OCI-LY3 (cell line): ENCODE measurements at regions not wholly inside any gene's neighbourhood (a gene's known extent, or its start where the extent isn't known, plus 50 kb on each side); places are given as distances from the start of the nearest gene placed in this dataset.
"Not testable (repeated sequence)": the region's sequence is repeated elsewhere in the genome, so short reads cannot be mapped to it uniquely, and the experiment has no call there.

ENCODE experiments used
- H2AFZ ChIP-seq: fragments of 200-600, 300-600 bp; shearing (Covaris generic); 2 replicates; pipeline ENCODE4 v1.6.0; 2014; ENCODE audit warnings: antibody characterized with exemption, low read depth, low read length
- H3K27ac ChIP-seq: fragments of 200-600, 300-600 bp; sonication (generic); 2 replicates; pipeline ENCODE4 v1.5.1; 2014; ENCODE audit warnings: mild to moderate bottlenecking, low read length, moderate library complexity, mixed read lengths
- H3K27me3 ChIP-seq: fragments of 200-600, 300-600 bp; sonication (generic); 2 replicates; pipeline ENCODE4 v1.6.1; 2014; ENCODE audit warnings: low read depth, low read length, mixed read lengths
- H3K36me3 ChIP-seq: fragments of 200-600, 300-600 bp; sonication (generic); replicated peaks from 2 replicates; pipeline ENCODE3; 2014; ENCODE audit warnings: low read depth, low read length, mixed read lengths
- H3K4me1 ChIP-seq: fragments of 300-600, 200-600 bp; sonication (generic); 2 replicates; pipeline ENCODE4 v1.6.1; 2014; ENCODE audit warnings: low read length, mixed read lengths
- H3K4me2 ChIP-seq: fragments of 200-600, 300-600 bp; sonication (generic); 2 replicates; pipeline ENCODE4 v1.6.1; 2014; ENCODE audit warnings: low read length, mixed read lengths
- H3K4me3 ChIP-seq: fragments of 300-600, 200-600 bp; sonication (generic); 2 replicates; pipeline ENCODE4 v1.5.1; 2014; ENCODE audit warnings: antibody characterized with exemption, mild to moderate bottlenecking, low read length, moderate library complexity
- H3K79me2 ChIP-seq: fragments of 300-600, 200-600 bp; shearing (Covaris generic); 2 replicates; pipeline ENCODE4 v1.6.1; 2014; ENCODE audit warnings: mild to moderate bottlenecking, low read length, mixed read lengths
- H3K9ac ChIP-seq: fragments of 300-600, 200-600 bp; shearing (Covaris generic); 2 replicates; pipeline ENCODE4 v1.6.0; 2014; ENCODE audit warnings: mild to moderate bottlenecking, low read length, moderate library complexity
- H3K9me3 ChIP-seq: fragments of 200-600, 300-600 bp; shearing (Covaris generic); 2 replicates; pipeline ENCODE4 v1.6.1; 2014; ENCODE audit warnings: low read length, mixed read lengths; ENCODE audit not compliant: insufficient read depth
- H4K20me1 ChIP-seq: fragments of 200-600, 300-600 bp; sonication (generic); 2 replicates; pipeline ENCODE4 v1.6.1; 2016; ENCODE audit warnings: low read length, mixed read lengths; ENCODE audit not compliant: insufficient read depth
- EZH2phosphoT487 ChIP-seq: fragments of 200-600 bp; shearing (Covaris generic); IDR thresholded peaks from 2 replicates; pipeline ENCODE4 v1.6.1; 2018; ENCODE audit warnings: antibody characterized with exemption, mixed run types, low read depth
- TF ChIP-seq, protein P1 (sequence below): fragments of 200-600, 300-600 bp; sonication (generic); IDR thresholded peaks from 2 replicates; pipeline ENCODE4 v1.5.1; 2014; ENCODE audit warnings: antibody characterized with exemption, low read length, low read depth

DNA sequence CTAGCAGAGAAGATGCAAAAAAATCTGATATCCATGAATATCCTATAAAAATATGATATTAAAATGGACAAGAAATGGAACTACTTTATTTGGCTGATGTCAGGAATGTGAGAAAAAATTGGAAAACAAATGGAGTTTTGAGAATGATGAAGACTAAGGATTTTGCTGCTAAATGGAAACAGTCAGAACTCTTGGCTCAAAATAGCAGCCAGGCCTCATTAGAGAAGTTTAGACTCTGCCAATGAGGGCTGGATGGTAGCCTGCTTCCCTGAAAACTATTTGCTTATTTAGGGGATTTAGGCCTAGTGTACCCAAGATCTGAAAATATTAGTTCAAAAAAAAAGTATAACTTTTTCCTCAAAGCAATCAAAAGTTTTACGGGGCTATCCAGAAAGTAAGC lies 458.5 kb downstream of the TFEC start:
- H3K36me3 ChIP-seq, result no peaks in the 10 kb centered on the region
- no peaks in the 10 kb centered on the region for H3K9me3 ChIP-seq
- no peak overlapping the region for H3K4me2 ChIP-seq
- no peak for TF ChIP-seq EZH2phosphoT487
- TF ChIP-seq, protein P1, sequence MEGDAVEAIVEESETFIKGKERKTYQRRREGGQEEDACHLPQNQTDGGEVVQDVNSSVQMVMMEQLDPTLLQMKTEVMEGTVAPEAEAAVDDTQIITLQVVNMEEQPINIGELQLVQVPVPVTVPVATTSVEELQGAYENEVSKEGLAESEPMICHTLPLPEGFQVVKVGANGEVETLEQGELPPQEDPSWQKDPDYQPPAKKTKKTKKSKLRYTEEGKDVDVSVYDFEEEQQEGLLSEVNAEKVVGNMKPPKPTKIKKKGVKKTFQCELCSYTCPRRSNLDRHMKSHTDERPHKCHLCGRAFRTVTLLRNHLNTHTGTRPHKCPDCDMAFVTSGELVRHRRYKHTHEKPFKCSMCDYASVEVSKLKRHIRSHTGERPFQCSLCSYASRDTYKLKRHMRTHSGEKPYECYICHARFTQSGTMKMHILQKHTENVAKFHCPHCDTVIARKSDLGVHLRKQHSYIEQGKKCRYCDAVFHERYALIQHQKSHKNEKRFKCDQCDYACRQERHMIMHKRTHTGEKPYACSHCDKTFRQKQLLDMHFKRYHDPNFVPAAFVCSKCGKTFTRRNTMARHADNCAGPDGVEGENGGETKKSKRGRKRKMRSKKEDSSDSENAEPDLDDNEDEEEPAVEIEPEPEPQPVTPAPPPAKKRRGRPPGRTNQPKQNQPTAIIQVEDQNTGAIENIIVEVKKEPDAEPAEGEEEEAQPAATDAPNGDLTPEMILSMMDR, result no peak
- H3K27me3 ChIP-seq, result no peaks in the 10 kb centered on the region
- H3K4me1 ChIP-seq, result no peaks in the 10 kb centered on the region
- no peaks in the 10 kb centered on the region for H4K20me1 ChIP-seq
- no peaks in the 10 kb centered on the region for H3K79me2 ChIP-seq
- H3K27ac ChIP-seq, result no peak overlapping the region
- H3K9ac ChIP-seq, result no peak overlapping the region
- no peak overlapping the region for H2AFZ ChIP-seq
- H3K4me3 ChIP-seq, result no peak overlapping the region

DNA sequence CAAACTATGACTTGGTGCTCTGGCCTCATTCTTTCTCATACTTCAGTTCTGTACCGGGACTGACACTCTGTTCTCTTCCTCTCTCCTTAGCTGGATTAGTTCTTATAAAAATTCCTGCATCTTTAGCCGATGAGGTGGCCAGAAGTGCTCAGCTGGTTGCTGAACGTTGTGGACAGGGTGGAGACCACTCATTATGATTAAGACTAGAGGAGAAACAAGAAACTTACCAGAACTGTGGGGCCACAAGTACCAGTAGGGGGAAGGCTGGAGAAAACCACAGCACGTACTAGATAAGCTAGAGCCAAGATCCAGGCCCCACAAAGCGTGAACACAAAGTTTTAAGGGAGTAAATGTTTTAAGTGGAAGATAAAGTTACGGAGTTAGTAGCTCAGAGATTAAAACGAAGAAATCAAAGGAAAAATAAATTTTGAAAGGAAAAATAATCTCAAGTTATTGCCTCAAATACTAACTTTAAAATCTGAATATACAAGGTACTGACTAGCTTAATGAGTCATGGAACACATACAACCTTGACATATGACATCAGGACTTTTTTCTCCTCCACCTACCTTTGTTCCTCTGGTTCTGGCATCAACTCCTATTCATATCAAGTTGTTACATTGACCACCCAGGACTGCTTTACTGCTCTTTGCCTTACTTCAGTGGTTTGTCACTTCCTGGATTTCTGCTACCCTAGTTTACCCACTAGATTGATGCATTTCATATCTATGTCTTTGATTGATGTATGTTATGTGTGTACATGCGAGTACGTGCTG lies 469.0 kb downstream of the TFEC start:
- Histone ChIP-seq H2AFZ (no peak overlapping the region), H3K4me3 (no peak overlapping the region), H3K4me2 (no peak overlapping the region), H3K4me1 (no peaks in the 10 kb centered on the region), H3K27ac (no peak overlapping the region), H3K9ac (no peak overlapping the region), H3K36me3 (no peaks in the 10 kb centered on the region), H3K27me3 (no peaks in the 10 kb centered on the region), H3K79me2 (no peaks in the 10 kb centered on the region), H3K9me3 (no peaks in the 10 kb centered on the region), H4K20me1 (no peaks in the 10 kb centered on the region)
- no peak for TF ChIP-seq EZH2phosphoT487
- TF ChIP-seq, protein P1, result no peak

DNA sequence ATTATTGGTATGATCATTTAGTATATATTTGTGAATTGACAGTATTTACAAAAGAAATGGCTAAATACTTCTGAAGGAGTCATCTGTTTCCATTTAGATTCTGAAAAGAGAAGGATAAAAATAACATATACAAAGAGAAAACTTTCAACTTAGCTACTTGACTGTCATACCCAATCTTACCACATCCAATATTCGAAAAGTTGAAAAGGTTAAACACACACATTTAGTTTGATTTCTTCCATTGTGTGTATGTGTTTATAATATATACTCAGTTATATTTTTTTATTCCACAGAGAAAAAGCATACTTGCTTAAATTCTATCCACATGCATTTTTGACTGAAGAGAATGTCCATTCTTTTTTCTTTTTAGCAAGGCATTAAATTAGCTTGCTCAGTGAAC lies 470.7 kb downstream of the TFEC start:
- H3K4me1 ChIP-seq, result no peaks in the 10 kb centered on the region
- TF ChIP-seq, protein P1, result no peak
- TF ChIP-seq EZH2phosphoT487, result no peak

DNA sequence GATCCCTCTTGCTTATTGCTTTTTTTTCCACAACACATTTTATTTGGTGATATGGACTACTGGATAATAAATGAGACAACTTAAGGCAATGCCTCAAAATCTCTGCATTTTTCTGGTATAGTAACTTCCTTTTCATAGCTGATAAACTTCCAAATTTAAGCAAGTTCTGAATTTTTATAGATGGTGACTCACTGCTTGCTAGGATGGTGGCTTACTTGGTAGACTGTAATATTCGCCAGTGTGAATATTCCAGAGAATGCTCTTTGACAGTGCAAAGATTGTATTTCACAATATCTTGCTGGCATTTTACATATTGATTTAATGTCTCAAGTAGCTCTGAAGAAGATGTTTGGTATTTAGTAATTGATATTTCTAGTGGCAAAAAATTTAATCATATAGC lies 472.4 kb downstream of the TFEC start:
- no peak overlapping the region for H3K27ac ChIP-seq
- no peaks in the 10 kb centered on the region for H3K9me3 ChIP-seq
- H3K27me3 ChIP-seq, result no peaks in the 10 kb centered on the region
- no peak overlapping the region for H2AFZ ChIP-seq
- H3K79me2 ChIP-seq, result no peaks in the 10 kb centered on the region
- no peaks in the 10 kb centered on the region for H4K20me1 ChIP-seq
- no peak overlapping the region for H3K9ac ChIP-seq
- no peak overlapping the region for H3K4me2 ChIP-seq
- no peak overlapping the region for H3K4me3 ChIP-seq
- no peaks in the 10 kb centered on the region for H3K4me1 ChIP-seq
- TF ChIP-seq, protein P1, result no peak
- no peaks in the 10 kb centered on the region for H3K36me3 ChIP-seq

More for the DNA sequence above, 470.7 kb downstream of the TFEC start:
- Histone ChIP-seq H3K4me2 (no peak overlapping the region), H3K36me3 (no peaks in the 10 kb centered on the region), H3K9me3 (no peaks in the 10 kb centered on the region), H3K4me3 (no peak overlapping the region), H2AFZ (no peak overlapping the region), H3K79me2 (no peaks in the 10 kb centered on the region), H4K20me1 (no peaks in the 10 kb centered on the region), H3K27ac (no peak overlapping the region), H3K27me3 (no peaks in the 10 kb centered on the region), H3K9ac (no peak overlapping the region)

DNA sequence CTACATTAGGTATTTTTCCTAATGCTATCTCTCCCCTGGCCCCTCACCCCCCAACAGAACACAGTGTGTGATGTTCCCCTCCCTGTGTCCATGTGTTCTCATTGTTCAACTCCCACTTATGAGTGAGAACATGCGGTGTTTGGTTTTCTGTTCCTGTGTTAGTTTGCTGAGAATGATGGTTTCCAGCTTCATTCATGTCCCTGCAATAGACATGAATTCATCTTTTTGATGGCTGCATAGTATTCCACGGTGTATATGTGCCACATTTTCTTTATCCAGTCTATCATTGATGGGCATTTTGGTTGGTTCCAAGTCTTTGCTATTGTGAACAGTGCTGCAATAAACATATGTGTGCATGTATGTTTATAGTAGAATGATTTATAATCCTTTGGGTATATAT lies 473.3 kb downstream of the TFEC start:
- not testable (repeated sequence) for H3K4me2 ChIP-seq, H3K4me3 ChIP-seq, H3K79me2 ChIP-seq, H3K27ac ChIP-seq, H3K9ac ChIP-seq, H3K36me3 ChIP-seq, H3K27me3 ChIP-seq, H3K4me1 ChIP-seq, H3K9me3 ChIP-seq, H2AFZ ChIP-seq, H4K20me1 ChIP-seq
